Fibroblast of villous mesenchyme (primary cell): ENCODE measurements at regions not wholly inside any gene's neighbourhood (a gene's known extent, or its start where the extent isn't known, plus 50 kb on each side); places are given as distances from the start of the nearest gene placed in this dataset.

Experiments used
- DNase-seq: peaks from one replicate; pipeline ENCODE4 v3.0.0-alpha.2; 2010; ENCODE audit warnings: low read depth
- H3K4me3 ChIP-seq: 2 replicates; pipeline ENCODE4 v1.5.1; 2011; ENCODE audit warnings: low read depth, mild to moderate bottlenecking, low read length
- CTCF ChIP-seq: IDR thresholded peaks from 2 replicates; pipeline ENCODE4 v1.5.1; 2012; ENCODE audit warnings: low read depth, mild to moderate bottlenecking, low read length; ENCODE audit not compliant: insufficient read depth

- peak; percentile 3 for DNase-seq
- no peak overlapping the region for H3K4me3 ChIP-seq
- TF ChIP-seq CTCF: no peak
Observed at GRCh38 chr2:59296279-59296678, 1055.2 kb upstream of the FANCL start.

GRCh38 chr2:59295524-59296162 lies 1054.5 kb upstream of the FANCL start:
- TF ChIP-seq CTCF: no peak
- no peak for DNase-seq
- no peak overlapping the region for H3K4me3 ChIP-seq

- no peak for DNase-seq
- no peak for TF ChIP-seq CTCF
- no peak overlapping the region for H3K4me3 ChIP-seq
Observed at GRCh38 chr2:59288771-59289170, 1047.6 kb upstream of the FANCL start.

GRCh38 chr2:59282374-59283057 lies 1041.4 kb upstream of the FANCL start:
- no peak overlapping the region for H3K4me3 ChIP-seq
- no peak for DNase-seq
- TF ChIP-seq CTCF: no peak

- no peak for TF ChIP-seq CTCF
- peak; percentile 2 for DNase-seq
- no peak overlapping the region for H3K4me3 ChIP-seq
Observed at GRCh38 chr2:59277671-59278070, 1036.5 kb upstream of the FANCL start.

- no peak for DNase-seq
- H3K4me3 ChIP-seq: no peak overlapping the region
- TF ChIP-seq CTCF: no peak
Observed at GRCh38 chr2:59276917-59277316, 1035.8 kb upstream of the FANCL start.
